Lower leg skin (tissue), 4 donors: ENCODE measurements at regions not wholly inside any gene's neighbourhood (a gene's known extent, or its start where the extent isn't known, plus 50 kb on each side); places are given as distances from the start of the nearest gene placed in this dataset.

Source experiments
- DNase-seq, 2 donors: peaks; one replicate each; pipeline ENCODE4 v3.0.0-alpha.2; 2019; ENCODE audit warnings: low spot score in 2 of 2
- H3K4me3 ChIP-seq: fragments of 200-600 bp; sonication (generic); 2 replicates; pipeline ENCODE4 v1.5.1; 2017; ENCODE audit warnings: mild to moderate bottlenecking, low read depth; ENCODE audit not compliant: poor library complexity, severe bottlenecking
- POLR2A ChIP-seq, 2 donors: fragments of 450-650 bp; IDR thresholded peaks; one replicate each; pipeline ENCODE4 v1.6.1; 2016 to 2017; ENCODE audit warnings: antibody characterized with exemption in 2 of 2, mild to moderate bottlenecking in 1 of 2, moderate library complexity in 1 of 2
- WGBS, 2 donors: methylation state at CpG; one replicate each; pipeline ENCODE4 v1.1.5; 2018; 5-methylcytosine and 5-hydroxymethylcytosine counted together
- intact Hi-C: fragments of 100-400 bp; cut with DNase I; formaldehyde crosslinking; loops from one replicate; pipeline ENCODE4 v1.15.0; 2023; ENCODE audit warnings: low total_unique reads
- TF ChIP-seq, protein P1 (sequence below), 3 donors: fragments of 450-650 bp; IDR thresholded peaks; one replicate each; pipeline ENCODE4 v1.5.1; 2016; ENCODE audit warnings: antibody characterized with exemption in 3 of 3, mild to moderate bottlenecking in 3 of 3, moderate library complexity in 2 of 3

DNA sequence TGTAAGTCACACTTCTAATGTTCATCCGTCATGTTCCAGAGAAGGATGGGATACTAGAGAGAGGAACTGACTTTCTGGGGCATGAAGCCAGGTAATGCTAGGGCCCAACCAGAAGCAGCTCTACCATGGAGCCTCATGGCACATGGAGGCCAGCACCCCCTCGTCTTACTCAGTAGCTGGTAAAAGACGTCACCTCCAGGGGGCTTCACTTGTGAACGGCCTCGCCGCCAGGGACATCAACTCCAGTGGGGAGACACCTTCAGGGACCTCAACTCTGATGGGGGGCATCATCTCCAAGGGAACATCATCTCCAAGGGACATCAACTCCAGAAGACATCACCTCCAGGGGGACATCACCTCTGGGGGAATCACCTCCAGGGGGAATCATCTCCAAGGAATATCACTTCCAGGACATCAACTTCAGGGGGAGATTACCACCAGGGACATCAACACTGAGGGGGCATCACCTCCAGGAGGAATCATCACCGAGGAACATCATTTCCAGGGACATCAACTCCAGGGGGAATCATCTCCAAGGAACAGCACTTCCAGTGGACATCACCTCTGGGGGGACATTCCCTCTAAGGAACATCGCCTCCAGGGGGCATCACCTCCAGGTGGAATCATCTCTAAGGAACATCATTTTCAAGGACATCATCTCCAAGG lies 168.4 kb downstream of the NDUFA10 start:
- WGBS, 2 donors, result 89 to 95% methylated on average over 5 to 8 of the region's 8 CpGs
- intact Hi-C loops, result no loop called here
- H3K4me3 ChIP-seq, result no peak overlapping the region
- DNase-seq, result peak; percentile 10 to 73
- TF ChIP-seq, protein P1, sequence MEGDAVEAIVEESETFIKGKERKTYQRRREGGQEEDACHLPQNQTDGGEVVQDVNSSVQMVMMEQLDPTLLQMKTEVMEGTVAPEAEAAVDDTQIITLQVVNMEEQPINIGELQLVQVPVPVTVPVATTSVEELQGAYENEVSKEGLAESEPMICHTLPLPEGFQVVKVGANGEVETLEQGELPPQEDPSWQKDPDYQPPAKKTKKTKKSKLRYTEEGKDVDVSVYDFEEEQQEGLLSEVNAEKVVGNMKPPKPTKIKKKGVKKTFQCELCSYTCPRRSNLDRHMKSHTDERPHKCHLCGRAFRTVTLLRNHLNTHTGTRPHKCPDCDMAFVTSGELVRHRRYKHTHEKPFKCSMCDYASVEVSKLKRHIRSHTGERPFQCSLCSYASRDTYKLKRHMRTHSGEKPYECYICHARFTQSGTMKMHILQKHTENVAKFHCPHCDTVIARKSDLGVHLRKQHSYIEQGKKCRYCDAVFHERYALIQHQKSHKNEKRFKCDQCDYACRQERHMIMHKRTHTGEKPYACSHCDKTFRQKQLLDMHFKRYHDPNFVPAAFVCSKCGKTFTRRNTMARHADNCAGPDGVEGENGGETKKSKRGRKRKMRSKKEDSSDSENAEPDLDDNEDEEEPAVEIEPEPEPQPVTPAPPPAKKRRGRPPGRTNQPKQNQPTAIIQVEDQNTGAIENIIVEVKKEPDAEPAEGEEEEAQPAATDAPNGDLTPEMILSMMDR (IDR thresholded peaks at IDR 0.05), result no peak
- no peak for TF ChIP-seq POLR2A (IDR thresholded peaks at IDR 0.05)

DNA sequence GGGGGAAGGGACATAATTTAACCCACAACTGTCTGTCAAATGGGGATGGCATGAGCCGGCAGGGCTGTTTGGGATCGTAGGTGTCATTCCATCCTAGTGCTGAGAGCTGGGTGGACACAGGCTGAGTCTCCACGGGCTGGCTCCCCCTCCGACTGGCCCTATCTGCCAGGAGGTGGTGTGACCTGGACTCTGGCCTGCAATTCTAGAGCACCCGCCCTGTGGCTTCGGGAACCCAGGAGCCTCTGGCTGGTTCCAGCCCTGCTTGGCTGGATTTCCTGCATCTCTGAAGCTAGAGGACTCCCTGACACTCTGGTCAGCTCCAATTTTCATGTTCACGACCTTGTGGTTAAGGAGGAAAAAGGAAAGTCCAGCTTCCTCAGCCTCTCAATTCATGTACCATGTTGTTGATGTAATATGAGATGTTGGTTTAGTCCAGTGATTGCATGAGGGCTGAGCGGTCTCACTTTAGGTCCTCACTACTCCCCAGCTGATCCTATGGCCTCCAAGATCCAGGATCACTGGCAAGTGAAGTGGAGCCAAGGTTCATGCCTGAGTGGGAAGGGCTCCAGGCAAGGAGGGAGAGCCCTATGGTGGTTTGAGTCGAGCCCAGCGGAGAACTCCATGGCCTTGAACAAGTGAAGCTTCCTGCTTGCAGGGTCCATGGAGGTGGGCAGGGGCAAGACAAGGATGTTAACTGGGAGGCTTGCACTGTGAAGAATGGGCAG lies 169.1 kb downstream of the NDUFA10 start:
- H3K4me3 ChIP-seq, result no peak overlapping the region
- TF ChIP-seq, protein P1 (IDR thresholded peaks at IDR 0.05), result no peak
- no peak for TF ChIP-seq POLR2A (IDR thresholded peaks at IDR 0.05)
- 72 to 76% methylated on average over 10 of the region's 10 CpGs for WGBS, 2 donors
- DNase-seq, result peak; percentile 36 to 86
- intact Hi-C loops, result no loop called here

DNA sequence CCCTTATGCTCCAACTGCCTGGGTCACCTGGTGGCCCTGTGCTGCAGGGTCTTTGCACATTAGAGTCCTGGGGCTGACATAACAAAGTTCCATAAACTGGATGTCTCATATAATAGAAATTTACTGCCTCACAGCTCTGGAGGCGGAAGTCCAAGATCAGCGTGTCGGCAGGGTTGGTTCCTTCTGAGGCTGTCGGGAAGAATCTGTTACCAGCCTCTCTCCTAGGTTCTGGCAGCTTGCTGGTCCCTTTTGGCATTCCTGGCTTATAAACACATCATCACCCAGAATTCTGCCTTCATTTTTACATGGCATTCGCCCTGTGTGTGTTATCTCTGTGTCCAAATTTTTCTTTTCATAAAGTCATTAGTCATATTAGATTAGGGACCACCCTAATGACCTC lies 170.5 kb downstream of the NDUFA10 start:
- intact Hi-C loops, result no loop called here
- H3K4me3 ChIP-seq, result no peak overlapping the region
- 68 to 83% methylated on average over 5 of the region's 5 CpGs for WGBS, 2 donors
- peak in 1 of 2 donors; percentile 40 for DNase-seq
- TF ChIP-seq, protein P1 (IDR thresholded peaks at IDR 0.05), result no peak
- no peak for TF ChIP-seq POLR2A (IDR thresholded peaks at IDR 0.05)

DNA sequence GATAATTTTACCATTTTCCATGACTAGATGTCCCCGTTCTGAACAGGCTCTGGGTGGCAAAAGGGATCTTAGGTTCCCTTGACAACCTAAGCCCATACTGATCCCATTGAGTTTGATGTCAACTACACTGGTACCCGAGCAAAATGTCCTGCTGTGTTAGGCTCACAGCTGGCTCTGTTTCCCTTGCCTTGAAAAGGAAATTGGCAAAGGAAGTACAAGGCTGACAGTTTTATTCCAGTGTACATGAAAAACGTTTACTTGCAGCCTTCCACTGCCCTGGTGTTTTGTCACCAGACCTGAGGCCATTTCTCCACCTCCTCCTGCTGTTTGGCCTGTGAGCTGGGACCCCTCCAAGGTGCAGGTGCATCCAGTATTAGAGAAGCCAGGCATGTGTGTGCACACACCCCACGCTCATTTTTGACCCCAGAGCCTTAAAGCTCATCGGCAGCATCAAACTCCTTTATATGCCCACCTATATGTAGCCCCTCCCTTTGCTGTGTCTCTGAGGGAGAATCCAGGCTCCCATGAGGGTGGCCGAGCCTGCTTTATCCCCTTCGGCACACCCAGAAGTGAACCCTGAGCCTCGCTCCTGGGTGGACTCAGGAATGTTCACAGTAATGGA lies 171.3 kb downstream of the NDUFA10 start:
- H3K4me3 ChIP-seq, result no peak overlapping the region
- WGBS, 2 donors, result 71 to 75% methylated on average over 8 of the region's 8 CpGs
- DNase-seq, result peak in 1 of 2 donors; percentile 50
- intact Hi-C loops, result no loop called here
- TF ChIP-seq POLR2A (IDR thresholded peaks at IDR 0.05), result no peak
- TF ChIP-seq, protein P1 (IDR thresholded peaks at IDR 0.05), result no peak

DNA sequence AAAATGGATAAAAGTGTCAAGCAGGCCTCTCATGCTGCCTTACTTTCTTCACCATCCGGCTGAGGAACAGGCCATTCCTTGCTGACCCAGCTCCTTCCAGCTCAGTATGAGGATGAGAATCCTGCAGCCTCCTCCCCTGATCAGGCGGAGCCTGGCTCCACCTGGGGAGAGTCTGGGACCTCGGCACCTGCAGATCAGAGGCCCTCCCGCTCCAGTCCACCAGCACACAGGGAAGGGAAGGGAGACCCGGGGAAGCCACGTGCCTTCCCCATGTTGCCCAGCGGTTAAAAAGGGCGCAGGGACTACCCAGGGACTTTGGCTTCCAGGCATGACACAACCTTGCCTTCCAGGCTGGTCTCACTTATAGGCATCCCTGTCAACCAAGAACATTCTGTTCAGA lies 172.0 kb downstream of the NDUFA10 start:
- DNase-seq, result peak; percentile 8 to 64
- intact Hi-C loops, result no loop called here
- no peak for TF ChIP-seq POLR2A (IDR thresholded peaks at IDR 0.05)
- no peak overlapping the region for H3K4me3 ChIP-seq
- WGBS, 2 donors, result 82 to 92% methylated on average over 8 of the region's 8 CpGs

- H3K4me3 ChIP-seq, result no peak overlapping the region
- intact Hi-C loops, result no loop called here
- WGBS, 2 donors, result 92 to 96% methylated on average over 6 to 7 of the region's 7 CpGs
- TF ChIP-seq, protein P1 (IDR thresholded peaks at IDR 0.05), result no peak
- no peak for TF ChIP-seq POLR2A (IDR thresholded peaks at IDR 0.05)
- no peak for DNase-seq
These were observed 172.9 kb downstream of the NDUFA10 start for GRCh38 chr2:239852272-239852671.
